GM06990 (cell line): ENCODE measurements at regions not wholly inside any gene's neighbourhood (a gene's known extent, or its start where the extent isn't known, plus 50 kb on each side); places are given as distances from the start of the nearest gene placed in this dataset.

ENCODE experiments used
- DNase-seq: peaks from one replicate; pipeline ENCODE4 v3.0.0-alpha.2; 2011; ENCODE audit not compliant: insufficient read length; ENCODE audit errors: extremely low read depth
- H3K27me3 ChIP-seq: replicated peaks from 2 replicates; pipeline ENCODE4 v1.6.0; 2011; ENCODE audit warnings: low read length; ENCODE audit not compliant: control insufficient read depth, insufficient read depth
- H3K36me3 ChIP-seq: 2 replicates; pipeline ENCODE4 v1.5.1; 2011; ENCODE audit warnings: low read length; ENCODE audit not compliant: control insufficient read depth, insufficient read depth
- H3K4me3 ChIP-seq: replicated peaks from 2 replicates; pipeline ENCODE4 v1.5.1; 2011; ENCODE audit warnings: low read depth, mild to moderate bottlenecking, control low read depth, low read length
- TF ChIP-seq, protein P1 (sequence below): IDR thresholded peaks from 2 replicates; pipeline ENCODE4 v1.5.1; 2011; ENCODE audit warnings: low read length, control low read depth, mild to moderate bottlenecking, inconsistent platforms; ENCODE audit not compliant: insufficient read depth, poor library complexity, severe bottlenecking

DNA sequence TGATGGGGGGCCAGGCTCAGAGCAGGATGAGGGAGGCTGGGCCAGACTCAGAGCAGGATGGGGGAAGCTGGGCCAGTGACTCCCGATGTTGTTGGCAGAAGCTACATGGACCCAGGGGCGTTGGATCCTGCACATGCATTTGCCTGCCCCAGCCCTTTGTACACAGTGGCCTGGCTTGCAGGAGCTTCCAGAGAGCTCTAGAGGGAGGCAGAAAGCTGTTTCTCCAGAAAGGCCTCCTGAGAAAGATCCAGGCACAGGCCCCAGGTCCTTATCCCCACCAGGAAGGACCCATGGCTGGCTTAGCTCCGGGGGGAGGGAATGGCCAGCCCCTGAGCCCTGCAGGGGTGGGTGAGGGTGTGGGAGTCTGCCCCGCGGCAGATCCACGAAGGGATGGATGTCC, 106.6 kb upstream of the ACTRT2 start:
- H3K27me3 ChIP-seq: no peaks in the 10 kb centered on the region
- no peak for DNase-seq
- TF ChIP-seq, protein P1, sequence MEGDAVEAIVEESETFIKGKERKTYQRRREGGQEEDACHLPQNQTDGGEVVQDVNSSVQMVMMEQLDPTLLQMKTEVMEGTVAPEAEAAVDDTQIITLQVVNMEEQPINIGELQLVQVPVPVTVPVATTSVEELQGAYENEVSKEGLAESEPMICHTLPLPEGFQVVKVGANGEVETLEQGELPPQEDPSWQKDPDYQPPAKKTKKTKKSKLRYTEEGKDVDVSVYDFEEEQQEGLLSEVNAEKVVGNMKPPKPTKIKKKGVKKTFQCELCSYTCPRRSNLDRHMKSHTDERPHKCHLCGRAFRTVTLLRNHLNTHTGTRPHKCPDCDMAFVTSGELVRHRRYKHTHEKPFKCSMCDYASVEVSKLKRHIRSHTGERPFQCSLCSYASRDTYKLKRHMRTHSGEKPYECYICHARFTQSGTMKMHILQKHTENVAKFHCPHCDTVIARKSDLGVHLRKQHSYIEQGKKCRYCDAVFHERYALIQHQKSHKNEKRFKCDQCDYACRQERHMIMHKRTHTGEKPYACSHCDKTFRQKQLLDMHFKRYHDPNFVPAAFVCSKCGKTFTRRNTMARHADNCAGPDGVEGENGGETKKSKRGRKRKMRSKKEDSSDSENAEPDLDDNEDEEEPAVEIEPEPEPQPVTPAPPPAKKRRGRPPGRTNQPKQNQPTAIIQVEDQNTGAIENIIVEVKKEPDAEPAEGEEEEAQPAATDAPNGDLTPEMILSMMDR: no peak
- H3K4me3 ChIP-seq: no peak overlapping the region
- no peaks in the 10 kb centered on the region for H3K36me3 ChIP-seq

GRCh38 chr1:2916153-2916552, 105.1 kb upstream of the ACTRT2 start:
- no peak for DNase-seq
- no peaks in the 10 kb centered on the region for H3K27me3 ChIP-seq
- TF ChIP-seq, protein P1: no peak
- H3K36me3 ChIP-seq: no peaks in the 10 kb centered on the region
- H3K4me3 ChIP-seq: no peak overlapping the region

- TF ChIP-seq, protein P1: no peak
- DNase-seq: no peak
- Histone ChIP-seq H3K36me3 (no peaks in the 10 kb centered on the region), H3K4me3 (no peak overlapping the region), H3K27me3 (no peaks in the 10 kb centered on the region)
Observed at GRCh38 chr1:2916706-2917105, 104.6 kb upstream of the ACTRT2 start.

DNA sequence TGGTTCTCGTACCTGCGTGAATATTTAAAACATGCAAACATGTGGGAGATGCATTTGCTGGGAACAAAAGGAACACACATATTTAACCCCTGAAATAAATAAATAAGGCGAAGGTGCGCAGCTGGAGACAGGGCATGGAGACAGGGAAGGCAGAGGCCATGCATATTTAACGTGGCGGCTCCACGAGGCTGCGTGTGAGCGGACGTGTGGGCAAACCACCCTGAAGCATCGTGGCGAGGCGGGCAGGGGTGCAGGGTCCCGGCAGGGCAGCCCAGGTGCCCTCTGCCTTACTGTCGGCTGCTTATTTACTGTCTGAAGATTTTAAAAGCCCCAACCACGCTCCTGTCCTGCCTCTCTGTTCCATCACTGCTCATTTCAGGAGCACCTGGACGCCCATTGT, 104.0 kb upstream of the ACTRT2 start:
- DNase-seq: no peak
- Histone ChIP-seq H3K4me3 (no peak overlapping the region), H3K36me3 (no peaks in the 10 kb centered on the region), H3K27me3 (no peaks in the 10 kb centered on the region)
- TF ChIP-seq, protein P1: no peak

- Histone ChIP-seq H3K4me3 (no peak overlapping the region), H3K27me3 (no peaks in the 10 kb centered on the region), H3K36me3 (no peaks in the 10 kb centered on the region)
- TF ChIP-seq, protein P1: no peak
- no peak for DNase-seq
Observed at GRCh38 chr1:2918441-2918840, 102.8 kb upstream of the ACTRT2 start.

DNA sequence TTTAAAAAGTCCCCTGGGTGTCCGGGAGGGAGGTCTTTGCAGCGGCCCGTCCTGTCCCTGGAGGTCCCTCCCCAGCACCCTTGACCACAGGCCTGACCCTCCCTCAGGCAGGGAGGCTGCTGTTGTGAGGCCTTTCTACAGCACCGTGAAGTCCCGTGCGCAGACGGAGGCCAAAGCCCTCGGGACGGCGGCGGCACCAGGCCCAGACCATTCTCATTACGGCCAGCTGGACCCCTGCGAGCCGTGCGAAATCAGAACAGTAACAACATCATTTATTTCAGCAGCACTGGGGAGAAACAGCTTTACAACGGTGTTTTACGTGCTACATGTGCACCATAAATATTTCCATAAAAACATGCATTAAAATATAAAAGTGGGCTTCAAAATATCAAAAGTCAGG, 101.4 kb upstream of the ACTRT2 start:
- TF ChIP-seq, protein P1: no peak
- H3K36me3 ChIP-seq: no peaks in the 10 kb centered on the region
- no peaks in the 10 kb centered on the region for H3K27me3 ChIP-seq
- no peak overlapping the region for H3K4me3 ChIP-seq
- no peak for DNase-seq
